GM12873 (cell line): ENCODE measurements at regions not wholly inside any gene's neighbourhood (a gene's known extent, or its start where the extent isn't known, plus 50 kb on each side); places are given as distances from the start of the nearest gene placed in this dataset.

Experiments
- CTCF ChIP-seq: IDR thresholded peaks from 2 replicates; pipeline ENCODE4 v1.5.1; 2012; ENCODE audit warnings: low read depth, mild to moderate bottlenecking, moderate library complexity, low read length, control low read depth; ENCODE audit not compliant: insufficient read depth; ENCODE audit errors: missing control alignments

DNA sequence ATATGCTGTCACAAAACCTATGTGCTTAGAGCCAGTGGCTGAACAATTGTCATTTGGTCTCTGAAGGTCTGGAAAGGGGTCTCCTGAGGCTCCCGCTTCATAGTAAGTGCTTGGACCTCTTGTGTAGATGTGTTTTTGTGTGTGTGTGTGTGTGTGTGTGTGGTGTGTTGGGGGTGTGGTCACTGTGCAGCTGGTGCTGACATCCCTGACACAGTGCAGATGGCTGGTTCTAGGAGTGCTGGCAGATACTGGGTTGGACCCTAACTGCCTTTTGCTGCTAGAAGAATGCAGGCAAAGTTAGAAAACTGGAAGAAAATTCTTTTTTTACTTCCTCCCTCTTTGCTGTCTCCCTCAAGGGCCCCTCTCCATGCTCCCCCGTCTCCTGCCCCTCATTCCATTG, 1872.6 kb downstream of the ARAP2 start:
- TF ChIP-seq CTCF, result no peak

DNA sequence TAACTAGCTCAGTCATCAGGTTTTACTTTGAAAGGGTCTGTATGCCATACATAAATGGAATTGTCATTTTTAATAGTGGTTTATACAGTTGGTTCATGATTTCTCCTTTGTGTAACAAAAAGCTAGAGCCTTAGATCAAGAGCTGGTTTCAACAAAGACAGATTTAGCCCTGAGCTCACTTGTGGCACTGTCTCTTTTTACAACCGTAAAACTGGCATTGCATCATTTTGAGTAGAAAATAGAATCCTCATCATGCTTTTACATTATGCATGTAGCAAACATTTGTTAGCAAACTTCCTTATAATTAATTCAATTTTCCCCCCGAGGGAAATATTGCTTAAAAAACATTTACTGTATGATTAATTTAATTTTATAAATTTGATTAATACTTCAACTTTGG, 1871.5 kb downstream of the ARAP2 start:
- TF ChIP-seq CTCF, result no peak

- no peak for TF ChIP-seq CTCF
Observed at GRCh38 chr4:34373456-34373855, 1870.9 kb downstream of the ARAP2 start.

DNA sequence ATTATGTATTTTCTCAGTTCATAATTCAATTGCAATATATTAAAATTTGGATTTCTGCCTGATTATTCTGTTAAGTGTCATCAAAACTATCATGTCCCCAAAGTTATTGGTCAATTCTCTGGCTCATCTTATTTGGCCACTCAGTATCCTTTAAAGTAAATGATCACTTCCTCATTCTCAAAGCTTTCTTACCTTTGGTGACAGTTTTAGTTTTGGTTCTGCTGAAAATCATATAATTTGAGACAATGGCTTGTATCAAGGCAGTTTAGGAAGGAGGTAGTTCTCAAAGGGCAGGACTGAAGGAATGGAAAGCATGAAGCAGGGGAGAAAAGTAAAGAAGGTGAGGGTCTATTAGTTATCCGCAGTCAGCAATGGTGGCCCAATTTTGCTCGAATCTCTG, 1832.1 kb downstream of the ARAP2 start:
- TF ChIP-seq CTCF, result no peak

DNA sequence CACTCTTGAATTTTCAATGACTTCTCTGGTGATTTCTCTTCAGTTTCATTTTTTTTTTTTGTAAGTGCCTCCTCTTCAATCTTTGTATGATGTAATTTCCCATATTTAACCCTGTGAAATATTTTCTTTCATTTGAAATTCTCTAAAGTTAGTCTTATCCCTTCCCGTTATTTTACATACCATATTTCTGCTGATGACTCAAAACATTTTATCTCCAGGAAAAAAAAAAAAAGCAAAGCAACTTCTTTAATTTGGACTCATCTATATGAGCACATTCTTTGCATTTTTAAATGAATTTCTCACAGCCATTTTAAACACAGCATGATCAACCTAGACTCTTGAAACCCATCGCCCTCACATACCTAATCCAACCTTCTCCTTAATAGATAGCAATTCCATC, 1831.4 kb downstream of the ARAP2 start:
- no peak for TF ChIP-seq CTCF

GRCh38 chr4:34417160-34417559, 1827.2 kb downstream of the ARAP2 start:
- TF ChIP-seq CTCF, result no peak

DNA sequence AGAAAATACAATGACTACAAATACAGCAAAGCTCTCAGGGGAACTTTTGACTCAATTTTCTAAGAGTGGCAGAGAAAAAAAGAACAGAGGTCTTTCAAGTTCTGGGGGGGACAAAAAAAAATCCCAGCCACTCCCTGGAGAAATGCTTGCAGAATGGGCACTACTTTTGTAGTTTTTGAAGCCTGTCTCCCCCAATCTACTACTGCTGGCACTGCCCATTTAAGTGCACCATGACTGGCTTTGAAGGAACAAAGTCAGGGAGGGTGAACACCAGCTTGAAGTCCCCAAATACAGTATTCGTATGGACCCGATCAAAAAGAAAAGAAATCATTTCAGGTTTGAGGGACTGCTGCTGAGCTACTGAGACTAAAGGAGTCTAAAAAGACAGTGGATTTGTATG, 1824.4 kb downstream of the ARAP2 start:
- TF ChIP-seq CTCF, result no peak
